IMR-90 (cell line): ENCODE measurements at regions not wholly inside any gene's neighbourhood (a gene's known extent, or its start where the extent isn't known, plus 50 kb on each side); places are given as distances from the start of the nearest gene placed in this dataset.

ENCODE experiments used
- ATAC-seq: fragments of 200-7000 bp; cut with Tn5 transposase; 2 replicates; pipeline ENCODE4 v1.9.1; 2020; ENCODE audit warnings: low read depth, mild to moderate bottlenecking, moderate library complexity
- BruUV-seq: library from RNA; stranded (reverse); fragments of 400-500 nt; replicated peaks from 2 replicates; lab custom pipeline; 2021; lab: Mats Ljungman, UMichigan
- CTCF ChIA-PET: fragments of 300-600 bp; formaldehyde crosslinking; extraction: SDS; loops from one replicate; lab custom pipeline; 2021; ENCODE audit warnings: antibody characterized with exemption; lab: Yijun Ruan, JAX
- POLR2A ChIA-PET: fragments of 300-600 bp; sonication (Branson Sonifier 250); formaldehyde crosslinking; loops from one replicate; lab custom pipeline; 2022; ENCODE audit warnings: antibody characterized with exemption; ENCODE audit not compliant: unreplicated experiment; lab: Charles Lee
- DNase-seq: peaks from one replicate; pipeline ENCODE4 v3.0.0; 2013
- H2AFZ ChIP-seq: replicated peaks from 2 replicates; pipeline ENCODE3; 2013; ENCODE audit warnings: low read length, mild to moderate bottlenecking; ENCODE audit not compliant: poor library complexity
- H2AK5ac ChIP-seq: 2 replicates; pipeline ENCODE4 v1.6.1; 2013; ENCODE audit warnings: low read depth, low read length, inconsistent platforms
- H2AK9ac ChIP-seq: replicated peaks from 2 replicates; pipeline ENCODE3; 2013; ENCODE audit warnings: mild to moderate bottlenecking, low read depth, low read length, moderate library complexity; ENCODE audit not compliant: poor library complexity
- H2BK120ac ChIP-seq: 2 replicates; pipeline ENCODE4 v1.6.1; 2013; ENCODE audit warnings: low read depth, low read length, inconsistent platforms
- H2BK15ac ChIP-seq: 3 replicates; pipeline ENCODE4 v1.6.1; 2013; ENCODE audit warnings: low read depth, low read length, inconsistent platforms
- H2BK20ac ChIP-seq: 2 replicates; pipeline ENCODE4 v1.6.1; 2013; ENCODE audit warnings: low read depth, mild to moderate bottlenecking, inconsistent platforms, low read length, moderate library complexity
- H2BK5ac ChIP-seq: 2 replicates; pipeline ENCODE4 v1.6.1; 2013; ENCODE audit warnings: mild to moderate bottlenecking, low read depth, low read length, inconsistent platforms; ENCODE audit not compliant: poor library complexity, severe bottlenecking
- H3K14ac ChIP-seq: replicated peaks from 2 replicates; pipeline ENCODE4 v1.6.1; 2013; ENCODE audit warnings: low read depth, low read length, inconsistent platforms
- H3K18ac ChIP-seq: 2 replicates; pipeline ENCODE4 v1.6.1; 2013; ENCODE audit warnings: low read depth, low read length, control low read depth
- H3K23ac ChIP-seq: 2 replicates; pipeline ENCODE4 v1.6.1; 2013; ENCODE audit warnings: low read depth, low read length, inconsistent platforms
- H3K27ac ChIP-seq: 2 replicates; pipeline ENCODE4 v1.5.1; 2013; ENCODE audit warnings: mild to moderate bottlenecking, control low read depth, low read length; ENCODE audit not compliant: insufficient read depth
- H3K27me3 ChIP-seq: 2 replicates; pipeline ENCODE4 v1.6.1; 2013; ENCODE audit warnings: low read length; ENCODE audit not compliant: control insufficient read depth, insufficient read depth
- H3K36me3 ChIP-seq: 2 replicates; pipeline ENCODE4 v1.6.1; 2013; ENCODE audit warnings: low read length, mixed read lengths; ENCODE audit not compliant: control insufficient read depth, insufficient read depth
- H3K4ac ChIP-seq: 2 replicates; pipeline ENCODE4 v1.6.1; 2013; ENCODE audit warnings: low read depth, low read length, inconsistent platforms
- H3K4me1 ChIP-seq: 2 replicates; pipeline ENCODE4 v1.6.1; 2013; ENCODE audit warnings: low read length, mixed read lengths; ENCODE audit not compliant: control insufficient read depth, insufficient read depth
- H3K4me2 ChIP-seq: 2 replicates; pipeline ENCODE4 v1.6.1; 2013; ENCODE audit warnings: low read depth, mild to moderate bottlenecking, control low read depth, low read length, moderate library complexity
- H3K4me3 ChIP-seq: 2 replicates; pipeline ENCODE4 v1.5.1; 2013; ENCODE audit warnings: low read depth, mild to moderate bottlenecking, control low read depth, low read length, moderate library complexity; ENCODE audit not compliant: insufficient read depth
- H3K56ac ChIP-seq: 2 replicates; pipeline ENCODE4 v1.6.1; 2013; ENCODE audit warnings: low read length, inconsistent platforms; ENCODE audit not compliant: insufficient read depth; ENCODE audit errors: extremely low read depth
- H3K79me1 ChIP-seq, 2 experiments: 2 replicates each; pipeline ENCODE4 v1.6.1; 2013; ENCODE audit warnings: low read length in 2 of 2, inconsistent platforms in 1 of 2, low read depth in 1 of 2
- H3K9ac ChIP-seq: 2 replicates; pipeline ENCODE4 v1.6.1; 2013; ENCODE audit warnings: low read depth, low read length, control low read depth
- H3K9me1 ChIP-seq: 2 replicates; pipeline ENCODE4 v1.6.1; 2013; ENCODE audit warnings: low read length, inconsistent platforms; ENCODE audit not compliant: insufficient read depth
- H3K9me3 ChIP-seq: 2 replicates; pipeline ENCODE4 v1.6.1; 2013; ENCODE audit warnings: low read length; ENCODE audit not compliant: control insufficient read depth, insufficient read depth
- H4K20me1 ChIP-seq: 2 replicates; pipeline ENCODE4 v1.6.1; 2013; ENCODE audit warnings: low read length, inconsistent platforms; ENCODE audit not compliant: insufficient read depth
- H4K5ac ChIP-seq: 2 replicates; pipeline ENCODE4 v1.6.1; 2013; ENCODE audit warnings: mild to moderate bottlenecking, low read depth, low read length, control low read depth
- H4K8ac ChIP-seq, 2 experiments: 2 replicates each; pipeline ENCODE4 v1.6.1; 2013; ENCODE audit warnings: low read depth in 2 of 2, low read length in 2 of 2, control low read depth in 1 of 2, inconsistent platforms in 1 of 2
- H4K91ac ChIP-seq: 2 replicates; pipeline ENCODE4 v1.6.1; 2013; ENCODE audit warnings: low read depth, low read length, inconsistent platforms; ENCODE audit not compliant: insufficient read depth
- BHLHE40 ChIP-seq: fragments of 150-350 bp; IDR thresholded peaks from 2 replicates; pipeline ENCODE4 v1.6.1; 2016; ENCODE audit warnings: mild to moderate bottlenecking, low read depth, low read length
- CEBPB ChIP-seq: IDR thresholded peaks from 2 replicates; pipeline ENCODE4 v1.6.1; 2012; ENCODE audit warnings: low read depth, low read length, improper control_type of control experiment
- CHD1 ChIP-seq: IDR thresholded peaks from 2 replicates; pipeline ENCODE4 v1.6.1; 2012; ENCODE audit warnings: low read depth, low read length, improper control_type of control experiment
- CTCF ChIP-seq: conservative IDR thresholded peaks from 2 replicates; pipeline ENCODE4 v1.5.1; 2012; ENCODE audit warnings: mild to moderate bottlenecking, low read depth, low read length, improper control_type of control experiment
- ELK1 ChIP-seq: fragments of 150-350 bp; IDR thresholded peaks from 2 replicates; pipeline ENCODE4 v1.6.1; 2016; ENCODE audit warnings: low read depth, mild to moderate bottlenecking, low read length, moderate library complexity, borderline replicate concordance
- FOS ChIP-seq: fragments of 150-350 bp; IDR thresholded peaks from 2 replicates; pipeline ENCODE4 v1.6.1; 2016; ENCODE audit warnings: low read depth, low read length
- MAFK ChIP-seq: IDR thresholded peaks from 2 replicates; pipeline ENCODE4 v1.6.1; 2012; ENCODE audit warnings: low read depth, low read length, improper control_type of control experiment
- MAZ ChIP-seq: IDR thresholded peaks from 2 replicates; pipeline ENCODE4 v1.6.1; 2012; ENCODE audit warnings: low read depth, mild to moderate bottlenecking, low read length, improper control_type of control experiment, moderate library complexity, borderline replicate concordance
- MXI1 ChIP-seq: IDR thresholded peaks from 2 replicates; pipeline ENCODE4 v1.6.1; 2012; ENCODE audit warnings: low read depth, mild to moderate bottlenecking, low read length, moderate library complexity, borderline replicate concordance
- NFE2L2 ChIP-seq: fragments of 150-350 bp; IDR thresholded peaks from 2 replicates; pipeline ENCODE4 v1.6.1; 2016; ENCODE audit warnings: low read depth, mild to moderate bottlenecking, low read length
- POLR2A ChIP-seq: IDR thresholded peaks from 2 replicates; pipeline ENCODE4 v1.6.1; 2012; ENCODE audit warnings: mild to moderate bottlenecking, low read depth, low read length
- RAD21 ChIP-seq: IDR thresholded peaks from 2 replicates; pipeline ENCODE4 v1.6.1; 2012; ENCODE audit warnings: low read length, improper control_type of control experiment
- RCOR1 ChIP-seq: IDR thresholded peaks from 2 replicates; pipeline ENCODE4 v1.6.1; 2012; ENCODE audit warnings: mild to moderate bottlenecking, low read length, improper control_type of control experiment; ENCODE audit not compliant: insufficient replicate concordance
- RFX5 ChIP-seq: IDR thresholded peaks from 2 replicates; pipeline ENCODE4 v1.8.0; 2012; ENCODE audit warnings: low read depth, mild to moderate bottlenecking, low read length, moderate library complexity
- SMC3 ChIP-seq: fragments of 150-350 bp; IDR thresholded peaks from 2 replicates; pipeline ENCODE4 v1.6.1; 2016; ENCODE audit warnings: low read depth, mild to moderate bottlenecking, antibody characterized with exemption, low read length, moderate library complexity
- USF2 ChIP-seq: fragments of 150-350 bp; IDR thresholded peaks from 2 replicates; pipeline ENCODE4 v1.6.1; 2017; ENCODE audit warnings: mild to moderate bottlenecking, antibody characterized with exemption, low read length, low read depth
- WGBS, 2 experiments: methylation state at CpG; one replicate each; pipeline versions ENCODE4 v1.1.5 to v1.1.7; 2013; ENCODE audit warnings: missing lambda C conversion rate in 2 of 2; ENCODE audit not compliant: insufficient read length in 1 of 2; ENCODE audit errors: extremely low coverage in 2 of 2; 5-methylcytosine and 5-hydroxymethylcytosine counted together
- dilution Hi-C: fragments of 300-500 bp; cut with HindIII; formaldehyde crosslinking; loops from one replicate; pipeline ENCODE4 v1.14.3; 2018; ENCODE audit warnings: low sequenced_read_pairs; ENCODE audit not compliant: unreplicated experiment
- in situ Hi-C: fragments of 300-500 bp; cut with MboI; formaldehyde crosslinking; loops from 3 replicates; pipeline ENCODE4 v1.14.3; 2019; ENCODE audit warnings: low sequenced_read_pairs, inconsistent platforms, mixed read lengths
- intact Hi-C: fragments of 100-400 bp; cut with micrococcal nuclease; formaldehyde crosslinking; loops from 2 replicates; pipeline ENCODE4 v1.10.0; 2022

- no peak for ATAC-seq
- H2AK5ac ChIP-seq = no peak overlapping the region
- no peaks in the 10 kb centered on the region for H3K4me1 ChIP-seq
- H2BK15ac ChIP-seq = no peak overlapping the region
- no peaks in the 10 kb centered on the region for H3K27me3 ChIP-seq
- no peak overlapping the region for H2AK9ac ChIP-seq
- no peaks in the 10 kb centered on the region for H3K79me1 ChIP-seq
- no peaks in the 10 kb centered on the region for H4K20me1 ChIP-seq
- H3K23ac ChIP-seq = no peak overlapping the region
- CTCF ChIA-PET = no interaction called here
- DNase-seq = no peak
- no peak overlapping the region for H3K14ac ChIP-seq
- H4K91ac ChIP-seq = no peak overlapping the region
- no peak overlapping the region for H3K56ac ChIP-seq
- no peak overlapping the region for H4K5ac ChIP-seq
- no peak overlapping the region for H3K27ac ChIP-seq
- 64% methylated on average over 3 of the region's 3 CpGs; no CpG with 5 or more reads in 1 of the 2 experiments for WGBS, 2 experiments
- POLR2A ChIA-PET = no interaction called here
- H3K4me3 ChIP-seq = no peak overlapping the region
- no peak overlapping the region for H3K18ac ChIP-seq
- dilution Hi-C loops (no loop called here), in situ Hi-C loops (no loop called here), intact Hi-C loops (no loop called here)
- H2AFZ ChIP-seq = no peak overlapping the region
- H2BK120ac ChIP-seq = no peak overlapping the region
- H4K8ac ChIP-seq = no peak overlapping the region
- H2BK5ac ChIP-seq = no peak overlapping the region
- H3K4me2 ChIP-seq = no peak overlapping the region
- no peaks in the 10 kb centered on the region for H3K36me3 ChIP-seq
- no peak overlapping the region for H2BK20ac ChIP-seq
- no TSS peak for BruUV-seq
- no peak for TF ChIP-seq CTCF
- TF ChIP-seq RAD21 = no peak
- TF ChIP-seq BHLHE40 = no peak
- TF ChIP-seq MAFK = no peak
- TF ChIP-seq RFX5 = no peak
- no peak for TF ChIP-seq ELK1
- TF ChIP-seq SMC3 = no peak
- TF ChIP-seq CEBPB = no peak
- no peak for TF ChIP-seq POLR2A
- TF ChIP-seq MAZ = no peak
- no peak for TF ChIP-seq USF2
- no peak for TF ChIP-seq MXI1
- TF ChIP-seq CHD1 = no peak
- TF ChIP-seq NFE2L2 = no peak
- no peak for TF ChIP-seq FOS
- TF ChIP-seq RCOR1 = no peak
- no peaks in the 10 kb centered on the region for H3K9me1 ChIP-seq
- H3K9ac ChIP-seq = no peak overlapping the region
- H3K9me3 ChIP-seq = peaks cover 7% of the 10 kb centered on the region; the same call in 1 of the 2 replicates
- H3K4ac ChIP-seq = no peak overlapping the region
Measured at GRCh38 chr3:139824864-139825263, 110.1 kb upstream of the CLSTN2 start.
